Keratinocyte (primary cell): ENCODE measurements at regions not wholly inside any gene's neighbourhood (a gene's known extent, or its start where the extent isn't known, plus 50 kb on each side); places are given as distances from the start of the nearest gene placed in this dataset.

Experiments
- DNase-seq: peaks from one replicate; pipeline ENCODE4 v3.0.0-alpha.2; 2011; ENCODE audit warnings: low read depth, missing footprints, low spot score
- FAIRE-seq: peaks from 2 replicates; lab custom pipeline; 2011; peaks lifted over from hg19 to GRCh38; lab: Jason Lieb, UNC
- H2AFZ ChIP-seq: 2 replicates; pipeline ENCODE4 v1.6.0; 2012; ENCODE audit warnings: low read length, control low read depth, inconsistent platforms; ENCODE audit not compliant: control insufficient read depth
- H3K27ac ChIP-seq: 2 replicates; pipeline ENCODE4 v1.5.1; 2011; ENCODE audit warnings: low read length; ENCODE audit not compliant: control insufficient read depth, insufficient read depth
- H3K27me3 ChIP-seq: 3 replicates; pipeline ENCODE4 v1.6.0; 2011; ENCODE audit warnings: low read length; ENCODE audit not compliant: control insufficient read depth, insufficient read depth; ENCODE audit errors: extremely low read depth
- H3K36me3 ChIP-seq, 2 experiments: 2 replicates in 1 of 2; 3 replicates in 1 of 2; pipeline ENCODE4 v1.5.1; 2011; ENCODE audit warnings: low read length in 2 of 2, mild to moderate bottlenecking in 1 of 2; ENCODE audit not compliant: control insufficient read depth in 2 of 2, insufficient read depth in 2 of 2; ENCODE audit errors: extremely low read depth in 1 of 2
- H3K4me1 ChIP-seq: 3 replicates; pipeline ENCODE4 v1.5.1; 2011; ENCODE audit warnings: low read length; ENCODE audit not compliant: control insufficient read depth, insufficient read depth; ENCODE audit errors: extremely low read depth
- H3K4me2 ChIP-seq: 3 replicates; pipeline ENCODE4 v1.6.0; 2011; ENCODE audit warnings: low read depth, low read length; ENCODE audit not compliant: control insufficient read depth, insufficient read depth; ENCODE audit errors: extremely low read depth
- H3K4me3 ChIP-seq, 3 experiments: fragments of 200-600 bp in 1 of 3; sonication (generic) in 1 of 3; 2 replicates in 2 of 3; 3 replicates in 1 of 3; pipeline ENCODE4 v1.5.1; 2011 to 2016; ENCODE audit warnings: low read length in 3 of 3, mild to moderate bottlenecking in 3 of 3, control low read depth in 2 of 3, inconsistent platforms in 1 of 3, low read depth in 1 of 3, mixed read lengths in 1 of 3, mixed run types in 1 of 3, moderate library complexity in 1 of 3; ENCODE audit not compliant: control insufficient read depth in 2 of 3, insufficient read depth in 2 of 3; ENCODE audit errors: extremely low read depth in 1 of 3
- H3K79me2 ChIP-seq: 2 replicates; pipeline ENCODE4 v1.6.0; 2012; ENCODE audit warnings: low read length; ENCODE audit not compliant: control insufficient read depth, insufficient read depth
- H3K9ac ChIP-seq: 3 replicates; pipeline ENCODE4 v1.6.0; 2011; ENCODE audit warnings: low read length; ENCODE audit not compliant: control insufficient read depth, insufficient read depth; ENCODE audit errors: extremely low read depth
- H3K9me1 ChIP-seq: 3 replicates; pipeline ENCODE4 v1.6.0; 2011; ENCODE audit warnings: low read length; ENCODE audit not compliant: control insufficient read depth, insufficient read depth; ENCODE audit errors: extremely low read depth
- H3K9me3 ChIP-seq: 2 replicates; pipeline ENCODE4 v1.5.1; 2012; ENCODE audit warnings: low read depth, low read length; ENCODE audit not compliant: control insufficient read depth
- H4K20me1 ChIP-seq: 3 replicates; pipeline ENCODE4 v1.6.0; 2011; ENCODE audit warnings: low read length; ENCODE audit not compliant: control insufficient read depth, insufficient read depth; ENCODE audit errors: extremely low read depth
- EZH2 ChIP-seq: IDR thresholded peaks from one replicate; pipeline ENCODE4 v1.6.1; 2012; ENCODE audit warnings: inconsistent platforms, mild to moderate bottlenecking, low read length, moderate library complexity
- dilution Hi-C: fragments of 300-500 bp; cut with MboI; formaldehyde crosslinking; loops from one replicate; pipeline ENCODE4 v1.7.0; 2020; ENCODE audit warnings: low sequenced_read_pairs; ENCODE audit not compliant: extremely low pct_ligation_motif_present
- TF ChIP-seq, protein P1 (sequence below), 3 experiments: IDR thresholded peaks in 1 of 3; conservative IDR thresholded peaks in 1 of 3; optimal IDR thresholded peaks in 1 of 3; 2 replicates in 2 of 3; 3 replicates in 1 of 3; pipeline versions ENCODE3 to v1.5.1; 2011; ENCODE audit warnings: low read length in 3 of 3, mild to moderate bottlenecking in 3 of 3, moderate library complexity in 2 of 3, control low read depth in 1 of 3, inconsistent platforms in 1 of 3; ENCODE audit not compliant: insufficient read depth in 2 of 3; ENCODE audit errors: extremely low read depth in 1 of 3

DNA sequence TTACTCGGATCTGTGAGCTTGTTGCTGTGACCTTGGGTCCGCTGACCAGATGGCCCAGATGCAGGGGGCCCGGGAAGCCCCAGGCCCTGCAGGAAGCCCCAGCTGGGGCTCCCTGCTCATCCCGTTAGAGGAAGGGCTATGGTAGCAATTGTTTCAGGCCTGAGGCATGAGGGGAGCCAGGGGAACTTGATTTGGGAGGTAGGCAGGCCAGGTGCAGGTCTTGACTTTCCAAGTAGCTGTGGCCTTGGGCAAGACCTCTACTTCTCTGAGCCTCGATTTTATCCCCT lies 55.0 kb upstream of the CXCL12 start:
- Histone ChIP-seq H3K4me3 (no peak overlapping the region), H3K4me2 (no peak overlapping the region), H3K27me3 (no peaks in the 10 kb centered on the region), H3K9ac (no peak overlapping the region), H3K27ac (no peak overlapping the region), H3K4me1 (no peaks in the 10 kb centered on the region), H4K20me1 (no peaks in the 10 kb centered on the region), H3K36me3 (no peaks in the 10 kb centered on the region), H3K9me1 (no peaks in the 10 kb centered on the region), H3K9me3 (peaks cover 10% of the 10 kb centered on the region), H2AFZ (no peak overlapping the region), H3K79me2 (no peaks in the 10 kb centered on the region)
- TF ChIP-seq EZH2, result no peak
- TF ChIP-seq, protein P1, sequence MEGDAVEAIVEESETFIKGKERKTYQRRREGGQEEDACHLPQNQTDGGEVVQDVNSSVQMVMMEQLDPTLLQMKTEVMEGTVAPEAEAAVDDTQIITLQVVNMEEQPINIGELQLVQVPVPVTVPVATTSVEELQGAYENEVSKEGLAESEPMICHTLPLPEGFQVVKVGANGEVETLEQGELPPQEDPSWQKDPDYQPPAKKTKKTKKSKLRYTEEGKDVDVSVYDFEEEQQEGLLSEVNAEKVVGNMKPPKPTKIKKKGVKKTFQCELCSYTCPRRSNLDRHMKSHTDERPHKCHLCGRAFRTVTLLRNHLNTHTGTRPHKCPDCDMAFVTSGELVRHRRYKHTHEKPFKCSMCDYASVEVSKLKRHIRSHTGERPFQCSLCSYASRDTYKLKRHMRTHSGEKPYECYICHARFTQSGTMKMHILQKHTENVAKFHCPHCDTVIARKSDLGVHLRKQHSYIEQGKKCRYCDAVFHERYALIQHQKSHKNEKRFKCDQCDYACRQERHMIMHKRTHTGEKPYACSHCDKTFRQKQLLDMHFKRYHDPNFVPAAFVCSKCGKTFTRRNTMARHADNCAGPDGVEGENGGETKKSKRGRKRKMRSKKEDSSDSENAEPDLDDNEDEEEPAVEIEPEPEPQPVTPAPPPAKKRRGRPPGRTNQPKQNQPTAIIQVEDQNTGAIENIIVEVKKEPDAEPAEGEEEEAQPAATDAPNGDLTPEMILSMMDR (optimal IDR thresholded peaks at IDR 0.05 in 1 of 3, IDR thresholded peaks at IDR 0.05 in 1 of 3, conservative IDR thresholded peaks at IDR 0.05 in 1 of 3; ENCODE audit: extremely low read depth in 1 of 3, insufficient read depth in 2 of 3, low read length in 3 of 3), result no peak
- no peak for DNase-seq
- no peak for FAIRE-seq
- dilution Hi-C loops, result no loop called here

DNA sequence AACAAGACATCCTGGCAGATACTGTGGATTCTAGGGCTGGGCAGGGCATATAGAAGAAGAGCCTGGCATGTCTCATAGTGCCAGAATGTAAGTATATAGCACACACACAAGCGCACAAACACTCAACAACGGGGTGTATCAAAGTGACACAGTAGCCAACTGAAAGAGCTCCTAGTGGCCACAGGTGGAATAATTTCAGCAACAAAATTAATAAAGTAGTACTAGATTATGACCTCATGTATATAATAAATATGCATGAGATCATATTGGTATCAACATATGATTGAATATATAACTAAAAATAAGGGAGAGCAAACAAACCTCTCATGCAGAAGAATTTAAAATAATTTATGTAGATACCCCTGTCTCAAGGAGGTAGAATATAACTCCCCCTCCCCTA lies 72.4 kb upstream of the CXCL12 start:
- Histone ChIP-seq H3K36me3 (no peaks in the 10 kb centered on the region), H3K79me2 (no peaks in the 10 kb centered on the region), H3K9me1 (no peaks in the 10 kb centered on the region), H3K9ac (no peak overlapping the region), H2AFZ (no peak overlapping the region), H3K27me3 (no peaks in the 10 kb centered on the region), H3K4me3 (no peak overlapping the region), H3K4me1 (no peaks in the 10 kb centered on the region), H3K4me2 (no peak overlapping the region), H3K27ac (no peak overlapping the region), H4K20me1 (no peaks in the 10 kb centered on the region), H3K9me3 (peaks cover 3% of the 10 kb centered on the region)
- TF ChIP-seq EZH2, result no peak
- TF ChIP-seq, protein P1 (optimal IDR thresholded peaks at IDR 0.05 in 1 of 3, IDR thresholded peaks at IDR 0.05 in 1 of 3, conservative IDR thresholded peaks at IDR 0.05 in 1 of 3; ENCODE audit: extremely low read depth in 1 of 3, insufficient read depth in 2 of 3, low read length in 3 of 3), result no peak
- DNase-seq (no peak), FAIRE-seq (no peak)
- dilution Hi-C loops, result no loop called here
